NOMO-1 (cell line): ENCODE measurements at regions not wholly inside any gene's neighbourhood (a gene's known extent, or its start where the extent isn't known, plus 50 kb on each side); places are given as distances from the start of the nearest gene placed in this dataset.
"Not testable (repeated sequence)": the region's sequence is repeated elsewhere in the genome, so short reads cannot be mapped to it uniquely, and the experiment has no call there.

ENCODE experiments used
- DNase-seq, 2 experiments: peaks; one replicate each; lab custom pipeline; 2025; ENCODE audit not compliant: unreplicated experiment in 2 of 2; lab: John Stamatoyannopoulos, UW

DNA sequence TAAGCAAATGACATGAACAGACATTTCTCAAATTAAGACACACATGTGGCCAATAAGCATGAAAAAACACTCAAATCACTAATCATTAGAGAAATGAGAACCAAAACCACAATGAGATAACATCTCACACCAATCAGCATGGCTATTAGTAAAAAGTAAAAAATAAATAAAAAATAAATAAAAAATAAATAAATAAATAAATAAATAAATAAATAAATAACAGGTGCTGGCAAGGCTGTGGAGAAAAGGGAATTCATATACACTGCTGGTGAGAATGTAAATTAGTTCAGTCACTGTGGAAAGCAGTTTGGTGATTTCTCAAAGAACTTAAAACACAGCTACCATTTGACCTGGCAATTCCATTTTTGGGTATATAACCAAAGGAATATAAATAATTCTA, 167.1 kb upstream of the CNKSR2 start:
- DNase-seq, result no peak

GRCh38 chrX:21219208-21219607, 155.0 kb upstream of the CNKSR2 start:
- DNase-seq, result not testable (repeated sequence)

DNA sequence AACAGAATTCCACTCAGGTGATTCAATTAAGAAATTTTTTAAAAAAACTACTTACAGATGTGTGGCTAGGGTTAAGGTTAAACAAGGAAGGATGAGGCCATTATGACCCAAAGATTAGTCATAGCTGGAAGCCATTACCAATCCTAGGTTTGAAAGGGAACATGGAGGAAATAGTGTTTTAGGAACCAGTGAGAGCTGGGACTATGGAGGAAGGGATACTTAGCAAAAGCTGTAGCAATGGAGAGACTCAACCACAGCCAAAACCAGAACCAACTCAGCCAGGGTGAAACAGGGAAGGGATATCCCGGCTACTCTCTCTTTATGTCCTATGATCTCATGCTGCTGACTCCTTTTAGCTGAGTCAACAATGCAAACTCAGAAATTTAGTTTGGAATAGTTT, 148.6 kb upstream of the CNKSR2 start:
- DNase-seq, result no peak

DNA sequence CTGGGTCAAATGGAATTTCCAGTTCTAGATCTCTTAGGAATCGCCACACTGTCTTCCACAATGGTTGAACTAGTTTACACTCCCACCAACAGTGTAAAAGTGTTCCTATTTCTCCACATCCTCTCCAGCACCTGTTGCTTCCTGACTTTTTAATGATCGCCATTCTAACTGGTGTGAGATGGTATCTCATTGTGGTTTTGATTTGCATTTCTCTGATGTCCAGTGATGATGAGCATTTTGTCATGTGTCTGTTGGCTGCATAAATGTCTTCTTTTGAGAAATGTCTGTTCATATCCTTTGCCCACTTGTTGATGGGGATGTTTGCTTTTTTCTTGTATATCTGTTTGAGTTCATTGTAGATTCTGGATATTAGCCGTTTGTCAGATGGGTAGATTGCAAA, 145.2 kb upstream of the CNKSR2 start:
- DNase-seq, result not testable (repeated sequence)

DNA sequence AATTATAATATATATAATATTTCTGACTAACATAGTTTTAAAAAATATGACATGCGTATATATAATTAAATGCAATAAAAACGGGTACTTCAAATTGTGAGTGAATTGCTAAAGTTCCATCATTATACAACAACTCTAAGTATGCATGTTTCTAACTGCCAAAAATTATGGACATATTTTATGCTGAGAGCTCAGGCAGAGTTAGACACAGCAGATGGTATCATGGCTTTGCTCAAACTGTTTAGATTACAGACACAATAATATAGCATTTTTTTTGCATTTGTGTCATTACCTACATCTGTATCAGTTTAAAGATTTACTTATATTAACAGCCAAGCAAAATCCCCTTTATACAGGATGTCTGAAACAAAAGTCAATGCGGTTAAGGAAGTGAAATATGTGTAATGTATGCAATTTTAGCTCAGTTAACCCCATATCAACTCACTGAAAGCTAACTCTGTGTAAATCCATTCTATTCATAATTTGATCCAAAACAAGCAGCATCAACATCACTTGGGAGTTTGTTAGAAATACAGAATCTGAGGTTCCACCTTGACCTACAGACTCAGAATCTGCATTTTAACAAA, 119.1 kb upstream of the CNKSR2 start:
- no peak for DNase-seq

- DNase-seq, result no peak
Observed at GRCh38 chrX:21266949-21267348, 107.3 kb upstream of the CNKSR2 start.

GRCh38 chrX:21276736-21277433, 97.3 kb upstream of the CNKSR2 start:
- no peak for DNase-seq

DNA sequence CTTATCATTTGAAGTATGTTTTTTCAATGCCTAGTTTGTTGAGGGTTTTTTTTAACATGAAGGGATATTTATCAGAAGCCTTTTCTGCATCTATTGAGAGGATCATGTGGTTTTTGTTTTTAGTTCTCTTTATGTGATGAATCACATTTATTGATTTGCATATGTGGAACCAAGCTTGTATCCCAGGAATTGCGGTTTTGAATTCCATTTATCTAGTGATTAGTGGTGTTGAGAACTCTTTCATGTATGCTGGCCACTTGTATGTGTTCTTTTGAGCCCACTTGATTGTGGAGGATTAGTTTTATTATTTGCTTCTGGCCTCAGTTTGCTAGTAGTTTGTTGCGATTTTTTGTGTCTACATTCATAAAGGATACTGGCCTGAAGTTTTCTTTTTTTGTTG, 85.0 kb upstream of the CNKSR2 start:
- no peak for DNase-seq

DNA sequence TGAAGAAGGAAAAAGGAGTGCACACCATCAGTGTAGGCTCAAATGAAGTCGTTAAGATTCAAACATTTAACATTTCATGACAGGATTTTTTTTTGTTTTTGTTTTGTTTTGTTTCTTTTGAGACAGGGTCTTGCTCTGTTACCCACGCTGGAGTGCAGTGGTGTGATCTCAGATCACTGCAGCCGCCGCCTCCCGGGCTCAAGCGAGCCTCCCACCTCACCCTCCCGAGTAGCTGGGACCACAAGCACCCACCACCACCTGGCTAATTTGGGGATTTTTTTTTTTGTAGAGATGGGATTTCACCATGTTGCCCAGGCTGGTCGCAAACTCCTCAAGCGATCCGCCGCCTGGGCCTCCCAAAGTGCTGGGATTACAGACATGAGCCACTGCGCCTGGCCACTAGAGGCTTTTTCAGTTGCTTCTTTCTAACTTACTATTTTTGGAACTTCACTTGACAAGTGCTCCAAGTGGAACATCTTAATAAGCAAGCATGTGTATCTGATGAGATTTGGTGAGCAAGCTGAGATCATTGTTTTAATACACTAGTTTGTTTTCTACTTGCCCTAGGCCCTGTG, 78.9 kb upstream of the CNKSR2 start:
- DNase-seq, result no peak

DNA sequence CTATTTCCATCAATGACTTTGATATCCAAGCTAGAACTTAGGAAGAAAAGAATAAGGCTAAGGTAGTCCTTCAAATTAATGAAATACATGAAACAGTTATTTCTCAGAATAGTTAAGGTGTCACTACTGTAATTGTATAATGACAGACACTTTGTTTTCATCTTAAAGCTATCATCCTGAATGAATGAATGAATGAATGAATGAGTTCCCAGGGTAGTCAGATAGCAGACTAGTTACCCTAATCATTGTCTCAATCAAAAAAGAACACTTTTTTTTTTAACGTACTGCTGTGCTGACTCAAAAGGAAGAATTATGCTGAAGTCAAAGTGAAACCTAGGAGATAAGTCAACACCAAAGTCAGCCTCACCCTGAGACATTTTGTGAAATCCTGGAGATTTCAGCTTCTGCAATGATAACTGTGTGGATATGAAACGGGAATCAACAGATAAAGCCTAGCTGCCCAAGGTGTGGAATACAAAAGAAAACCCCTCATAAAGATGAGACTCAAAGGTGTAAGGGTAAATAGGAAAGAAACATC, 68.3 kb upstream of the CNKSR2 start:
- no peak for DNase-seq

GRCh38 chrX:21319323-21319722, 54.9 kb upstream of the CNKSR2 start:
- no peak for DNase-seq
